Nephron progenitor cell (in vitro differentiated cells): ENCODE measurements at regions not wholly inside any gene's neighbourhood (a gene's known extent, or its start where the extent isn't known, plus 50 kb on each side); places are given as distances from the start of the nearest gene placed in this dataset.

ENCODE experiments used
- DNase-seq: peaks from one replicate; pipeline ENCODE4 v3.0.0; 2021
- H3K27ac Mint-ChIP-seq: 2 replicates; pipeline ENCODE4 v1.8.0; 2021; ENCODE audit warnings: mild to moderate bottlenecking, moderate library complexity, mixed read lengths
- H3K27me3 Mint-ChIP-seq: 2 replicates; pipeline ENCODE4 v1.8.0; 2021; ENCODE audit warnings: mild to moderate bottlenecking, low read depth, mixed read lengths; ENCODE audit not compliant: poor library complexity
- H3K36me3 Mint-ChIP-seq: 2 replicates; pipeline ENCODE4 v1.8.0; 2021; ENCODE audit warnings: low read depth, mixed read lengths
- H3K4me1 Mint-ChIP-seq: 2 replicates; pipeline ENCODE4 v1.8.0; 2021; ENCODE audit warnings: mixed read lengths
- H3K4me3 Mint-ChIP-seq: 2 replicates; pipeline ENCODE4 v1.8.0; 2021; ENCODE audit warnings: mild to moderate bottlenecking, moderate library complexity, mixed read lengths
- H3K9me3 Mint-ChIP-seq: 2 replicates; pipeline ENCODE4 v1.8.0; 2021; ENCODE audit warnings: mild to moderate bottlenecking, moderate library complexity, mixed read lengths
- CTCF ChIP-seq: fragments of 200-600 bp; sonication (generic); IDR thresholded peaks from 2 replicates; pipeline ENCODE4 v1.5.0; 2021; ENCODE audit warnings: antibody characterized with exemption

- peaks cover 1% of the 10 kb centered on the region for H3K4me1 Mint-ChIP-seq
- no peak overlapping the region for H3K4me3 Mint-ChIP-seq
- H3K36me3 Mint-ChIP-seq, result no peaks in the 10 kb centered on the region
- no peak for DNase-seq
- TF ChIP-seq CTCF, result no peak
- H3K27ac Mint-ChIP-seq, result no peak overlapping the region
- peaks cover 10% of the 10 kb centered on the region for H3K27me3 Mint-ChIP-seq
- peaks cover 19% of the 10 kb centered on the region for H3K9me3 Mint-ChIP-seq
Observed at GRCh38 chr5:174295702-174296436, 250.4 kb downstream of the NSG2 start.

GRCh38 chr5:174300118-174300940 is 254.8 kb downstream of the NSG2 start:
- H3K4me1 Mint-ChIP-seq, result peaks cover 20% of the 10 kb centered on the region
- H3K4me3 Mint-ChIP-seq, result no peak overlapping the region
- no peak for DNase-seq

DNA sequence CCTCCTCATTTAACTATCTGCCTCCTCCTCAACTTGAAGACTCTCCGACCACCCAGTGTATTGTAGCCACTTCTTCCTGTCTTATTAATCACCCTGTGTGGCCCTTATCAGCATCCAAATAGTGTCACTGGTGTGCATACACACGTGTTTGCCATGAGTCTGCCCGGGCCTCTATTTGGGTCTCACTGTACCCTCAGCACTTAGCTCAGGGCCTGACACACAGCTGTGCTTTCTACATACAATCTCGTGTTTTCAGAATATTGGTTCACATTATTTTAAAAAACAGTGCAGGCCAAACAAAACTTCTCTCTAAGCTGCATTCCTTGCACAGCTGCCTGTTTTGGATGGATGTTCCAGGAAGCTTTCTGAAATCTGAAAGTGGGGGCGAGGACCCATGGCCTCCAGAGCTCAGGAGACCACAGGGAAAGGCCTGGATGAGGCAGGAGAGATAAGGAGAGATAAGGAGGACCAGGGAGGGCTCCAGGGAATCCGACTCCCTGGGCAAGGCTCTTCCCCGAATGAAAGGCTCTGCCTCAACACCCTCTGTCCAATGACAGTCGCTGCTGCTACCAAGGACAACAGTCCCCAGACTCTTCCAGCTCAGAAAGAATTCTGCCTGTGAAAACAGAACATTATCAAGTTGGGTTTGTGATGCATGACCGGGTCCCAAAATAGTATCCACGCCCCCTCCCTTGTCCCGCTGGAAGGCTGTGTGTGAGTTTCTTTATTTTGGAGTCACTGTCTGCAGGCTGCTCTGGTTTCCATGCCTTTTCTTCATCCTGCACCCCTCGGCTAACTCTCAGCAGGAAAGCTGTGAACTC is 255.6 kb downstream of the NSG2 start:
- no peak for DNase-seq
- Mint-ChIP-seq H3K4me3 (no peak overlapping the region), H3K4me1 (peaks cover 26% of the 10 kb centered on the region), H3K9me3 (peaks cover 19% of the 10 kb centered on the region), H3K27me3 (peaks cover 13% of the 10 kb centered on the region), H3K36me3 (no peaks in the 10 kb centered on the region), H3K27ac (no peak overlapping the region)
- no peak for TF ChIP-seq CTCF

More at GRCh38 chr5:174300118-174300940, 254.8 kb downstream of the NSG2 start:
- Mint-ChIP-seq H3K27ac (no peak overlapping the region), H3K27me3 (peaks cover 17% of the 10 kb centered on the region), H3K36me3 (no peaks in the 10 kb centered on the region), H3K9me3 (peaks cover 19% of the 10 kb centered on the region)
- no peak for TF ChIP-seq CTCF

DNA sequence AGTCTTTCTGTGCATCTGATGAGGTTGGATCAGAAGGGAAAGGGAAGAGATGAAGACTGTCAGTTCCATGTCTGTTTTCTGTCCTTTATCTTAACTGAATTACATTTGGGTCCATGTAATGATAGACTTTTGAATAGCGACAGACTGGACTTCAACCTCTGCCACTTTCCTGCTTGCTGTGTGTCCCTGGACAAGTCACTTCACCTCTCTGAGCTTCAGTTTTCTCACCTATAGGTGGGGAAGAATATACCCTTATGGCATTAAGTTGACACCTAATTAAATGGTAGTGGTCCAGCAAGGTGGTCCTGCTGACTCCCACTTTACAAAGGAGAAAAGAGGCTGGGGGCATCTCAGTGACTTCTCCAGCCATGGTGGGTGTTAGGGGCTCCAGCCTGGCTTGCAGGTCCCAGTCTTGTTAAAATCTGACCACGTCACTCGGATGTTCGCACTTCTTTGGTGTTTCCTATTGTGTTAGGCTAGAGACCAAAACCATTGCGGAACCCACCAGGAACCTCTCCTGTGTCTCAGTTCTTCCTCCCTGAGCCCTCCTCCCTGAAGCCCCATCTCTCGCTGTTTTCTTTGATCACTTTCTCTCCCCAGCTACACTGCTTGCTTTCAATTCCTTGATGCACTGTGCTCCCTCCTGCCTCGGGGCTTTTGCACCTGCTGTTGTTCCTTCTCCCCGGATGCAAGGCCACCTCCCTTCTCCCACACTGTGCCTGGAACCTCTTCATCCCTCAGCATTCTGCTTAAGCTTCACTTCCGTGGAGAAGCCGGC is 256.5 kb downstream of the NSG2 start:
- DNase-seq, result no peak
- Mint-ChIP-seq H3K9me3 (peaks cover 19% of the 10 kb centered on the region), H3K36me3 (no peaks in the 10 kb centered on the region), H3K27me3 (peaks cover 13% of the 10 kb centered on the region), H3K4me1 (peaks cover 33% of the 10 kb centered on the region), H3K27ac (no peak overlapping the region), H3K4me3 (no peak overlapping the region)
- TF ChIP-seq CTCF, result no peak

DNA sequence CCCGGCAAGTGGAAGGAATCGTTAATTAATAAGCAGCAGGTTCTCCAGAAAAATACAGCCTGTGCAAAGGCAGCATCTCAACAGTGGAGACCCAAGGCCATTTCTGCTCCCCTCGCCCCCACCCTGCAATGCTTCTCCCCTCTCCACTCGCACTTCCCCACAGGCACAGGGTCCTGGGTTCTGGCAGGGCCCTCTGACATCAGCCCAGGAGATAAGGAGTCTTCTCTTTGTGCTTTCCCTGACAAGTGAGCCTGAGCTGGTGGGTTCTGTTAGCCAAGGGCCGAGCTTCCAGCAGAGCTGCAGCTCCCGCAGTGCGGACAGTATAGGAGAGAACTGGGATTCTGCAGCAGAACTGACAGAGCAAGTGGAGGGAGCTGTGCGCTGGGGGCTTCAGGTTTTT is 257.5 kb downstream of the NSG2 start:
- no peak for TF ChIP-seq CTCF
- no peak overlapping the region for H3K27ac Mint-ChIP-seq
- H3K36me3 Mint-ChIP-seq, result no peaks in the 10 kb centered on the region
- peaks cover 11% of the 10 kb centered on the region for H3K9me3 Mint-ChIP-seq
- DNase-seq, result no peak
- peaks cover 13% of the 10 kb centered on the region for H3K27me3 Mint-ChIP-seq
- H3K4me1 Mint-ChIP-seq, result peaks cover 33% of the 10 kb centered on the region
- H3K4me3 Mint-ChIP-seq, result no peak overlapping the region
